CD4-positive, alpha-beta T cell (primary cell): ENCODE measurements at regions not wholly inside any gene's neighbourhood (a gene's known extent, or its start where the extent isn't known, plus 50 kb on each side); places are given as distances from the start of the nearest gene placed in this dataset.

Experiments
- ATAC-seq: fragments of 200-7000 bp; cut with Tn5 transposase; one replicate; pipeline ENCODE4 v1.10.0; 2022; ENCODE audit warnings: mild to moderate bottlenecking; ENCODE audit not compliant: poor library complexity
- CTCF ChIA-PET: fragments of 350-600 bp; sonication (Branson Sonifier 250); formaldehyde crosslinking; loops from one replicate; lab custom pipeline; 2021; ENCODE audit warnings: antibody characterized with exemption, inconsistent platforms; lab: Charles Lee
- POLR2A ChIA-PET: fragments of 350-600 bp; sonication (Branson Sonifier 250); formaldehyde crosslinking; loops from one replicate; lab custom pipeline; 2021; ENCODE audit warnings: antibody characterized with exemption, inconsistent platforms; lab: Charles Lee
- DNase-seq, 14 experiments: peaks; one replicate each; pipeline ENCODE4 v3.0.0-alpha.2; 2013 to 2020; ENCODE audit warnings: mixed read lengths in 2 of 14
- H3K27ac ChIP-seq, 2 donors: one replicate each; pipeline versions ENCODE4 v1.5.1 to v1.7.0; 2013; ENCODE audit warnings: low read length in 2 of 2, low read depth in 1 of 2, mild to moderate bottlenecking in 1 of 2
- H3K27me3 ChIP-seq, 2 experiments: 1 replicate in 1 of 2; 2 replicates in 1 of 2; pipeline versions ENCODE4 v1.6.1 to v1.7.0; 2013; ENCODE audit warnings: low read length in 2 of 2, control low read depth in 1 of 2, mild to moderate bottlenecking in 1 of 2, moderate library complexity in 1 of 2; ENCODE audit not compliant: insufficient read depth in 2 of 2, control insufficient read depth in 1 of 2
- H3K36me3 ChIP-seq: one replicate; pipeline ENCODE4 v1.6.1; 2013; ENCODE audit warnings: low read length, control low read depth; ENCODE audit not compliant: insufficient read depth
- H3K4me1 ChIP-seq: one replicate; pipeline ENCODE4 v1.6.1; 2013; ENCODE audit warnings: low read length, control low read depth; ENCODE audit not compliant: insufficient read depth
- H3K4me3 ChIP-seq: one replicate; pipeline ENCODE4 v1.5.1; 2013; ENCODE audit warnings: mild to moderate bottlenecking, low read length, moderate library complexity
- H3K9me3 ChIP-seq, 2 experiments: 1 replicate in 1 of 2; 2 replicates in 1 of 2; pipeline versions ENCODE4 v1.6.1 to v1.7.0; 2013; ENCODE audit warnings: low read length in 2 of 2, mild to moderate bottlenecking in 2 of 2, control low read depth in 1 of 2, moderate library complexity in 1 of 2; ENCODE audit not compliant: control insufficient read depth in 1 of 2, insufficient read depth in 1 of 2
- H3K27ac Mint-ChIP-seq: one replicate; pipeline ENCODE4 v1.8.0; 2020; ENCODE audit warnings: mixed read lengths
- H3K27me3 Mint-ChIP-seq: one replicate; pipeline ENCODE4 v1.8.0; 2021; ENCODE audit warnings: mixed read lengths
- H3K36me3 Mint-ChIP-seq: one replicate; pipeline ENCODE4 v1.8.0; 2021; ENCODE audit warnings: low read depth, mixed read lengths
- H3K4me1 Mint-ChIP-seq: one replicate; pipeline ENCODE4 v1.8.0; 2021; ENCODE audit warnings: low read depth, mixed read lengths
- H3K4me3 Mint-ChIP-seq: one replicate; pipeline ENCODE4 v1.8.0; 2020; ENCODE audit warnings: mild to moderate bottlenecking, mixed read lengths
- H3K9me3 Mint-ChIP-seq: one replicate; pipeline ENCODE4 v1.8.0; 2020; ENCODE audit warnings: mixed read lengths
- CTCF ChIP-seq: fragments of 200-600 bp; IDR thresholded peaks from one replicate; pipeline ENCODE4 v1.8.0; 2022; ENCODE audit warnings: antibody characterized with exemption, mild to moderate bottlenecking
- intact Hi-C, 2 experiments: fragments of 100-400 bp; cut with DNase I in 1 of 2; cut with micrococcal nuclease in 1 of 2; formaldehyde crosslinking; loops; one replicate each; pipeline versions ENCODE4 v1.15.1 to v1.9.0; 2023 to 2025; cut with DNase I, micrococcal nuclease

- H3K4me3 ChIP-seq: no peak overlapping the region
- TF ChIP-seq CTCF: no peak
- ChIA-PET CTCF (no interaction called here), POLR2A (no interaction called here)
- Mint-ChIP-seq H3K4me1 (no peaks in the 10 kb centered on the region), H3K27ac (no peak overlapping the region), H3K4me3 (no peak overlapping the region), H3K27me3 (peaks cover 11% of the 10 kb centered on the region), H3K9me3 (no peaks in the 10 kb centered on the region), H3K36me3 (no peaks in the 10 kb centered on the region)
- ATAC-seq (no peak), DNase-seq (no peak)
- H3K4me1 ChIP-seq: no peaks in the 10 kb centered on the region
- no peaks in the 10 kb centered on the region for H3K27me3 ChIP-seq
- H3K9me3 ChIP-seq: no peaks in the 10 kb centered on the region
- no peak overlapping the region for H3K27ac ChIP-seq
- intact Hi-C loops: no loop called here
- H3K36me3 ChIP-seq: no peaks in the 10 kb centered on the region
Measured at GRCh38 chr6:43969158-43969981, 157.9 kb downstream of the MRPL14 start.

- DNase-seq (no peak), ATAC-seq (no peak)
- Mint-ChIP-seq H3K36me3 (no peaks in the 10 kb centered on the region), H3K27ac (no peak overlapping the region), H3K9me3 (no peaks in the 10 kb centered on the region), H3K4me1 (no peaks in the 10 kb centered on the region), H3K27me3 (peaks cover 13% of the 10 kb centered on the region), H3K4me3 (no peak overlapping the region)
- ChIA-PET POLR2A (no interaction called here), CTCF (no interaction called here)
- no peak for TF ChIP-seq CTCF
- H3K36me3 ChIP-seq: no peaks in the 10 kb centered on the region
- no peaks in the 10 kb centered on the region for H3K9me3 ChIP-seq
- H3K27me3 ChIP-seq: no peaks in the 10 kb centered on the region
- no peaks in the 10 kb centered on the region for H3K4me1 ChIP-seq
- intact Hi-C loops: no loop called here
- no peak overlapping the region for H3K4me3 ChIP-seq
- no peak overlapping the region for H3K27ac ChIP-seq
Measured at GRCh38 chr6:43968110-43968965, 158.9 kb downstream of the MRPL14 start.

GRCh38 chr6:43967719-43968091 is 159.5 kb downstream of the MRPL14 start:
- no peak for TF ChIP-seq CTCF
- H3K9me3 ChIP-seq: no peaks in the 10 kb centered on the region
- no peak overlapping the region for H3K27ac Mint-ChIP-seq
- no peak overlapping the region for H3K4me3 Mint-ChIP-seq
- no peaks in the 10 kb centered on the region for H3K36me3 Mint-ChIP-seq
- ChIA-PET CTCF (no interaction called here), POLR2A (no interaction called here)
- no peaks in the 10 kb centered on the region for H3K9me3 Mint-ChIP-seq
- H3K4me1 ChIP-seq: no peaks in the 10 kb centered on the region
- no peak for ATAC-seq
- peaks cover 13% of the 10 kb centered on the region for H3K27me3 Mint-ChIP-seq
- intact Hi-C loops: no loop called here
- H3K36me3 ChIP-seq: no peaks in the 10 kb centered on the region
- no peak for DNase-seq
- no peak overlapping the region for H3K4me3 ChIP-seq
- no peaks in the 10 kb centered on the region for H3K27me3 ChIP-seq
- no peaks in the 10 kb centered on the region for H3K4me1 Mint-ChIP-seq
- H3K27ac ChIP-seq: no peak overlapping the region
